ACC112 (cell line): ENCODE measurements at regions not wholly inside any gene's neighbourhood (a gene's known extent, or its start where the extent isn't known, plus 50 kb on each side); places are given as distances from the start of the nearest gene placed in this dataset.

Experiments used
- H2AFZ ChIP-seq: fragments of 200-600 bp; sonication (generic); one replicate; pipeline ENCODE4 v1.6.0; 2017; ENCODE audit warnings: antibody characterized with exemption, low read length; ENCODE audit not compliant: unreplicated experiment
- H3K27ac ChIP-seq: fragments of 200-600 bp; sonication (generic); 2 replicates; pipeline ENCODE4 v1.5.1; 2014; ENCODE audit warnings: low read depth, mild to moderate bottlenecking, antibody characterized with exemption, low read length, moderate library complexity
- H3K27me3 ChIP-seq: fragments of 200-600 bp; sonication (generic); 2 replicates; pipeline ENCODE4 v1.6.1; 2014; ENCODE audit warnings: mild to moderate bottlenecking, antibody characterized with exemption, low read length, moderate library complexity, mixed read lengths; ENCODE audit not compliant: insufficient read depth
- H3K36me3 ChIP-seq: fragments of 200-600 bp; sonication (generic); 2 replicates; pipeline ENCODE4 v1.6.1; 2016; ENCODE audit warnings: mild to moderate bottlenecking, antibody characterized with exemption, low read length, moderate library complexity, mixed read lengths; ENCODE audit not compliant: insufficient read depth
- H3K4me1 ChIP-seq: fragments of 200-600 bp; sonication (generic); one replicate; pipeline ENCODE4 v1.6.1; 2016; ENCODE audit warnings: low read length, mixed read lengths; ENCODE audit not compliant: insufficient read depth, unreplicated experiment, control insufficient read depth
- H3K4me3 ChIP-seq: fragments of 200-600 bp; sonication (generic); 2 replicates; pipeline ENCODE4 v1.5.1; 2014; ENCODE audit warnings: mild to moderate bottlenecking, low read depth, low read length
- H3K79me2 ChIP-seq: fragments of 200-600 bp; sonication (generic); one replicate; pipeline ENCODE4 v1.6.0; 2016; ENCODE audit warnings: low read length; ENCODE audit not compliant: control insufficient read depth, unreplicated experiment, insufficient read depth

- Histone ChIP-seq H3K4me3 (no peak overlapping the region), H3K4me1 (peaks cover 10% of the 10 kb centered on the region), H3K79me2 (no peaks in the 10 kb centered on the region), H3K27ac (no peak overlapping the region), H2AFZ (no peak overlapping the region), H3K36me3 (no peaks in the 10 kb centered on the region), H3K27me3 (peaks cover 42% of the 10 kb centered on the region)
Measured at GRCh38 chr11:32039149-32039548, 51.7 kb upstream of the RCN1 start.

- H3K79me2 ChIP-seq = no peaks in the 10 kb centered on the region
- peak overlapping the region; percentile 21 for H2AFZ ChIP-seq
- H3K4me3 ChIP-seq = no peak overlapping the region
- peaks cover 10% of the 10 kb centered on the region for H3K27me3 ChIP-seq
- peak overlapping the region; percentile 65 for H3K27ac ChIP-seq
- peaks cover 15% of the 10 kb centered on the region for H3K4me1 ChIP-seq
- no peaks in the 10 kb centered on the region for H3K36me3 ChIP-seq
Measured at GRCh38 chr11:32034680-32035079, 56.2 kb upstream of the RCN1 start.

GRCh38 chr11:32034149-32034548, 56.7 kb upstream of the RCN1 start:
- Histone ChIP-seq H3K27me3 (peaks cover 5% of the 10 kb centered on the region; the same call in 1 of the 2 replicates), H3K4me1 (peaks cover 15% of the 10 kb centered on the region), H3K27ac (peak overlapping the region; percentile 65), H3K79me2 (no peaks in the 10 kb centered on the region), H2AFZ (no peak overlapping the region), H3K36me3 (no peaks in the 10 kb centered on the region), H3K4me3 (no peak overlapping the region)

GRCh38 chr11:32033491-32033890, 57.4 kb upstream of the RCN1 start:
- Histone ChIP-seq H2AFZ (no peak overlapping the region), H3K4me3 (no peak overlapping the region), H3K27me3 (0 out of 2 replicates have a peak, but pooled peaks cover 2% of the 10 kb centered on the region), H3K4me1 (peaks cover 15% of the 10 kb centered on the region), H3K36me3 (no peaks in the 10 kb centered on the region), H3K79me2 (no peaks in the 10 kb centered on the region), H3K27ac (peak overlapping the region; percentile 65)

- no peak overlapping the region for H3K4me3 ChIP-seq
- H3K27ac ChIP-seq = peak overlapping the region; percentile 30
- H3K79me2 ChIP-seq = no peaks in the 10 kb centered on the region
- no peaks in the 10 kb centered on the region for H3K27me3 ChIP-seq
- H3K4me1 ChIP-seq = peaks cover 15% of the 10 kb centered on the region
- H2AFZ ChIP-seq = no peak overlapping the region
- H3K36me3 ChIP-seq = no peaks in the 10 kb centered on the region
Measured at GRCh38 chr11:32033067-32033466, 57.8 kb upstream of the RCN1 start.

GRCh38 chr11:32032478-32032877, 58.4 kb upstream of the RCN1 start:
- peak overlapping the region; percentile 30; the same call in 1 of the 2 replicates for H3K27ac ChIP-seq
- H3K36me3 ChIP-seq = no peaks in the 10 kb centered on the region
- peaks cover 15% of the 10 kb centered on the region for H3K4me1 ChIP-seq
- H2AFZ ChIP-seq = peak overlapping the region; percentile 53
- peaks cover 4% of the 10 kb centered on the region; the same call in 1 of the 2 replicates for H3K27me3 ChIP-seq
- no peaks in the 10 kb centered on the region for H3K79me2 ChIP-seq
- H3K4me3 ChIP-seq = peak overlapping the region; percentile 22; the same call in 1 of the 2 replicates

GRCh38 chr11:32032052-32032451, 58.8 kb upstream of the RCN1 start:
- no peaks in the 10 kb centered on the region for H3K36me3 ChIP-seq
- H3K79me2 ChIP-seq = no peaks in the 10 kb centered on the region
- H2AFZ ChIP-seq = peak overlapping the region; percentile 53
- H3K27ac ChIP-seq = 0 out of 2 replicates have a peak overlapping the region, but pooled peaks have one; percentile 30
- peaks cover 15% of the 10 kb centered on the region for H3K4me1 ChIP-seq
- H3K27me3 ChIP-seq = peaks cover 9% of the 10 kb centered on the region; the same call in 1 of the 2 replicates
- peak overlapping the region; percentile 22; the same call in 1 of the 2 replicates for H3K4me3 ChIP-seq

- Histone ChIP-seq H3K4me1 (peaks cover 15% of the 10 kb centered on the region), H3K27me3 (peaks cover 13% of the 10 kb centered on the region; the same call in 1 of the 2 replicates), H2AFZ (no peak overlapping the region), H3K27ac (no peak overlapping the region), H3K4me3 (no peak overlapping the region), H3K36me3 (no peaks in the 10 kb centered on the region), H3K79me2 (no peaks in the 10 kb centered on the region)
Measured at GRCh38 chr11:32030875-32031503, 59.9 kb upstream of the RCN1 start.

- Histone ChIP-seq H2AFZ (no peak overlapping the region), H3K27me3 (peaks cover 19% of the 10 kb centered on the region)
Measured at GRCh38 chr11:32029721-32030120, 61.2 kb upstream of the RCN1 start.

GRCh38 chr11:32028201-32028600, 62.7 kb upstream of the RCN1 start:
- no peaks in the 10 kb centered on the region for H3K4me1 ChIP-seq
- H3K79me2 ChIP-seq = no peaks in the 10 kb centered on the region
- peaks cover 30% of the 10 kb centered on the region for H3K27me3 ChIP-seq
- no peaks in the 10 kb centered on the region for H3K36me3 ChIP-seq
- H2AFZ ChIP-seq = no peak overlapping the region
- H3K4me3 ChIP-seq = no peak overlapping the region
- H3K27ac ChIP-seq = no peak overlapping the region

More at GRCh38 chr11:32029721-32030120, 61.2 kb upstream of the RCN1 start:
- no peak overlapping the region for H3K4me3 ChIP-seq
- H3K4me1 ChIP-seq = peaks cover 11% of the 10 kb centered on the region
- no peaks in the 10 kb centered on the region for H3K36me3 ChIP-seq
- H3K27ac ChIP-seq = no peak overlapping the region
- H3K79me2 ChIP-seq = no peaks in the 10 kb centered on the region

- H2AFZ ChIP-seq = no peak overlapping the region
- no peaks in the 10 kb centered on the region for H3K79me2 ChIP-seq
- peaks cover 45% of the 10 kb centered on the region for H3K27me3 ChIP-seq
- H3K36me3 ChIP-seq = no peaks in the 10 kb centered on the region
- no peaks in the 10 kb centered on the region for H3K4me1 ChIP-seq
- H3K4me3 ChIP-seq = no peak overlapping the region
- H3K27ac ChIP-seq = no peak overlapping the region
Measured at GRCh38 chr11:32026766-32027165, 64.1 kb upstream of the RCN1 start.
